Esophagus muscularis mucosa (tissue), 4 donors: ENCODE measurements at regions not wholly inside any gene's neighbourhood (a gene's known extent, or its start where the extent isn't known, plus 50 kb on each side); places are given as distances from the start of the nearest gene placed in this dataset.
A peak's percentile ranks its signal among the peaks of the same experiment; 100 is the strongest.

Experiments
- DNase-seq: peaks from one replicate; pipeline ENCODE4 v3.0.0-alpha.2; 2017; ENCODE audit errors: extremely low spot score
- H3K27ac ChIP-seq, 4 donors: fragments of 200-600 bp; sonication (generic); replicated peaks in 1 of 4; 1 replicate in 3 of 4; 2 replicates in 1 of 4; pipeline ENCODE4 v1.5.1; 2016 to 2019; ENCODE audit warnings: mild to moderate bottlenecking in 1 of 4
- H3K27me3 ChIP-seq, 4 donors: fragments of 200-600 bp; sonication (generic); one replicate each; pipeline versions ENCODE4 v1.5.1 to v1.6.0; 2016 to 2019
- H3K36me3 ChIP-seq, 4 donors: fragments of 200-600 bp; sonication (generic); one replicate each; pipeline ENCODE4 v1.5.1; 2016 to 2019
- H3K4me1 ChIP-seq, 4 donors: fragments of 200-600 bp; sonication (generic); one replicate each; pipeline ENCODE4 v1.5.1; 2016 to 2019
- H3K4me3 ChIP-seq, 4 donors: fragments of 200-600 bp; sonication (generic); 1 replicate in 2 of 4; 2 replicates in 2 of 4; pipeline ENCODE4 v1.5.1; 2016 to 2019; ENCODE audit warnings: mild to moderate bottlenecking in 4 of 4, moderate library complexity in 1 of 4
- H3K9me3 ChIP-seq, 4 donors: fragments of 200-600 bp; sonication (generic); 1 replicate in 3 of 4; 2 replicates in 1 of 4; pipeline ENCODE4 v1.5.1; 2016 to 2019
- EP300 ChIP-seq: sonication (generic); formaldehyde crosslinking; IDR thresholded peaks from one replicate; pipeline ENCODE4 v1.6.1; 2017; ENCODE audit warnings: antibody characterized with exemption
- POLR2A ChIP-seq: fragments of 450-650 bp; IDR thresholded peaks from one replicate; pipeline ENCODE4 v1.6.1; 2017; ENCODE audit warnings: antibody characterized with exemption, moderate library complexity, mild to moderate bottlenecking, low read depth
- POLR2AphosphoS5 ChIP-seq, 2 donors: sonication (generic); formaldehyde crosslinking; IDR thresholded peaks; one replicate each; pipeline ENCODE4 v1.6.1; 2017; ENCODE audit warnings: antibody characterized with exemption in 2 of 2
- WGBS: methylation state at CpG from one replicate; pipeline ENCODE4 v1.1.5; 2018; 5-methylcytosine and 5-hydroxymethylcytosine counted together
- intact Hi-C: fragments of 100-400 bp; cut with DNase I; formaldehyde crosslinking; loops from one replicate; pipeline ENCODE4 v1.15.1; 2023
- TF ChIP-seq, protein P1 (sequence below), 3 experiments: fragments of 200-600 bp in 2 of 3; fragments of 450-650 bp in 1 of 3; sonication (generic) in 2 of 3; IDR thresholded peaks; one replicate each; pipeline ENCODE4 v1.5.1; 2017 to 2019; ENCODE audit warnings: antibody characterized with exemption in 3 of 3, mild to moderate bottlenecking in 2 of 3, moderate library complexity in 1 of 3

DNA sequence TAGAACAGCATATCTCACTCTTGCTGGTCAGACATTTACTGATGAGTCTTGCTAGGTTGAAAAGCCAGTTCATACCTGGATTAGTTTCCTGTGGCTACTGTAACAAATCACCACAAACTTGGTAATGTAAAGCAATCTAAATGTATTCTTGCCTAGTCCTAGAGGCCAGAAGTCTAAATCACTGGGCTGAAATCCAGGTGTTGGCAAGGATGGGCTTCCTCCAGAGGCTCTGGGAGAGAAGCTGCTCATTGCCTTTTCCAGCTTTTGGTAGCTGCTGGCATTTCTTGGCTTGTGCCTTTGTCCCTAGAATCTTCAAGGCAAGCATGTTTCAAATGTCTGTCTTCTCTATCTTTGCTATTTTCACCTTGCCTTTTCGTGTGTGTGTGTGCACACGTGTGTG, 62.3 kb upstream of the MAP4K3 start:
- no peak overlapping the region for H3K4me3 ChIP-seq
- no peaks in the 10 kb centered on the region for H3K36me3 ChIP-seq
- H3K9me3 ChIP-seq, result no peaks in the 10 kb centered on the region
- H3K27me3 ChIP-seq, result no peaks in the 10 kb centered on the region
- intact Hi-C loops, result loop anchor here (5.0 kb wide), 1 partner anchor 62 kb away; the partner anchor contains the start of gene MAP4K3
- TF ChIP-seq POLR2A, result no peak
- no peak for TF ChIP-seq EP300
- peaks cover 36 to 45% (median 45%) of the 10 kb centered on the region in 4 donors for H3K4me1 ChIP-seq
- no peak overlapping the region for H3K27ac ChIP-seq
- WGBS, result 93% methylated on average over 2 of the region's 2 CpGs
- no peak for DNase-seq

GRCh38 chr2:39501412-39501811, 64.3 kb upstream of the MAP4K3 start:
- H3K27me3 ChIP-seq, result no peaks in the 10 kb centered on the region
- no peak overlapping the region for H3K27ac ChIP-seq
- TF ChIP-seq POLR2AphosphoS5 (IDR thresholded peaks at IDR 0.05) (no peak), POLR2A (no peak), EP300 (no peak)
- TF ChIP-seq, protein P1, sequence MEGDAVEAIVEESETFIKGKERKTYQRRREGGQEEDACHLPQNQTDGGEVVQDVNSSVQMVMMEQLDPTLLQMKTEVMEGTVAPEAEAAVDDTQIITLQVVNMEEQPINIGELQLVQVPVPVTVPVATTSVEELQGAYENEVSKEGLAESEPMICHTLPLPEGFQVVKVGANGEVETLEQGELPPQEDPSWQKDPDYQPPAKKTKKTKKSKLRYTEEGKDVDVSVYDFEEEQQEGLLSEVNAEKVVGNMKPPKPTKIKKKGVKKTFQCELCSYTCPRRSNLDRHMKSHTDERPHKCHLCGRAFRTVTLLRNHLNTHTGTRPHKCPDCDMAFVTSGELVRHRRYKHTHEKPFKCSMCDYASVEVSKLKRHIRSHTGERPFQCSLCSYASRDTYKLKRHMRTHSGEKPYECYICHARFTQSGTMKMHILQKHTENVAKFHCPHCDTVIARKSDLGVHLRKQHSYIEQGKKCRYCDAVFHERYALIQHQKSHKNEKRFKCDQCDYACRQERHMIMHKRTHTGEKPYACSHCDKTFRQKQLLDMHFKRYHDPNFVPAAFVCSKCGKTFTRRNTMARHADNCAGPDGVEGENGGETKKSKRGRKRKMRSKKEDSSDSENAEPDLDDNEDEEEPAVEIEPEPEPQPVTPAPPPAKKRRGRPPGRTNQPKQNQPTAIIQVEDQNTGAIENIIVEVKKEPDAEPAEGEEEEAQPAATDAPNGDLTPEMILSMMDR (IDR thresholded peaks at IDR 0.05), result no peak
- no peaks in the 10 kb centered on the region for H3K9me3 ChIP-seq
- intact Hi-C loops, result no loop called here
- DNase-seq, result no peak
- peaks cover 41 to 52% (median 49%) of the 10 kb centered on the region in 4 donors for H3K4me1 ChIP-seq
- no peak overlapping the region for H3K4me3 ChIP-seq
- H3K36me3 ChIP-seq, result no peaks in the 10 kb centered on the region
- WGBS, result 100% methylated on average over 1 of the region's 1 CpG

DNA sequence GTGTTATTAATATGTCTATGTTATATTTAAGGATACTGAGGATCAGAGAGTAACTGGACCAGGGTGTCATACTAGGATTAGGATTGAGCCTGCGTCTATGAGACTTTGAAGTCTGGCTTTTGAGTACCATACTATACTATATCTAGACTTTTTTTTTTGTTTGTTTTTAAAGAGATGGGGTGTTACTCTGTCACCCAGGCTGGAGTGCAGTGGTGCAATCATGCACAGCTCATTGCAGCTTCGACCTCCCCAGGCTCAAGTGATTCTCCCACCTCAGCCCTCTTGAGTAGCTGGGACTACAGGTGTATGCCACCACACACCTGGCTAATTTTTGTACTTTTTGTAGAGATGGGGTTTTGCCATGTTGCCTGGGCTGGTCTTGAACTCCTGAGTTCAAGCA, 66.2 kb upstream of the MAP4K3 start:
- Histone ChIP-seq H3K9me3 (no peaks in the 10 kb centered on the region), H3K27me3 (no peaks in the 10 kb centered on the region), H3K36me3 (no peaks in the 10 kb centered on the region), H3K27ac (no peak overlapping the region), H3K4me3 (no peak overlapping the region), H3K4me1 (peaks cover 50 to 68% (median 54%) of the 10 kb centered on the region in 4 donors)
- TF ChIP-seq POLR2A (no peak), POLR2AphosphoS5 (IDR thresholded peaks at IDR 0.05) (no peak), EP300 (no peak)
- TF ChIP-seq, protein P1 (IDR thresholded peaks at IDR 0.05), result no peak
- no peak for DNase-seq
- intact Hi-C loops, result no loop called here
- WGBS, result 88% methylated on average over 2 of the region's 2 CpGs

DNA sequence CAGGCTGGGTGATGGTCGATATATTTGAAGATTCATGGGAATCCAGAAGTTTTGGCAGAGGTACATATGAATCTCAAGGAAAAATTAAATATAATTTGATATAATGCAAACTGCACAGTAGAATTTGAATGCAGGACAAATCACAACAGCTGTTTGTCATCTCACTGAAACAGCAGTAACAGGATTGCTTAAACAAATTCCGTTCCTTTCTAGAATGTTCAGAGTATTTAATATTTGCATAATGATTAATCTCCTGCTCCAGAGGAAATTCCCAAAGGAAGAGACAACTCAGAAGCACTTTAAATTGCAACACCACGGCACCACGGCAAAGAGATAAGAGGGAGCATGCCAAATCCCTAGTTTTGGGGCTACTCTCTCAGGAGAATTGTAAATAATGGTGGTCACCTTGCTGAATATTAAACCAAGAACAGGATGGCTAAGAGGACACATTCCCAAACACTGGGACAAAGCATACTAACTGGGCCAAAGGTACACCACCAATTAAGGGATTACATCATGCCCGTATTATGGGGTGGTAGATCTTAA, 67.8 kb upstream of the MAP4K3 start:
- Histone ChIP-seq H3K36me3 (no peaks in the 10 kb centered on the region), H3K4me3 (peak overlapping the region; percentile 3 to 24 (median 18)), H3K4me1 (peaks cover 50 to 71% (median 58%) of the 10 kb centered on the region in 4 donors), H3K27ac (peak overlapping the region; percentile 64 to 77 (median 76)), H3K9me3 (no peaks in the 10 kb centered on the region), H3K27me3 (no peaks in the 10 kb centered on the region)
- TF ChIP-seq POLR2AphosphoS5 (IDR thresholded peaks at IDR 0.05) (peak; percentile 23 to 69), EP300 (no peak)
- DNase-seq, result no peak
- WGBS, result 20% methylated on average over 5 of the region's 5 CpGs
- intact Hi-C loops, result no loop called here

DNA sequence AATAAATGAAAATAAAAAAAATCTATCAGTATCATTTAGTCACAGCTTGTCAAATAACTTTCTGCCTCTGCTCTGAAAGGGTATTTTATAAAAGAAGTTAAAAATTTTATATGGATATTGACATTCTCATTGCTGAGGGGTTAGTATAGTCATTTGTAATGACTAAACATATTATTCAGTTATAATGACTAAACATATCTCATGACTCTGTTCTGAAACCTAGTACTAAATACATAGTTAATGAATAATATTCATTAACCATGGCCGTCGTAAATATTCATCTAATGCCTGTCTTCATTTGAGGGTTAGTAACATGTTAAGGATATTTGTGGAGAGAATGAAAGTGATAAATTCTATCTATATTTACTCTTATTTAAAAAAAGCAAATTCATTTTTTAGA, 69.1 kb upstream of the MAP4K3 start:
- Histone ChIP-seq H3K4me1 (peaks cover 43 to 71% (median 59%) of the 10 kb centered on the region in 4 donors), H3K9me3 (no peaks in the 10 kb centered on the region), H3K27me3 (no peaks in the 10 kb centered on the region), H3K4me3 (no peak overlapping the region), H3K36me3 (no peaks in the 10 kb centered on the region), H3K27ac (peak overlapping the region in 1 of 4 donors; percentile 75)
- 89% methylated on average over 2 of the region's 2 CpGs for WGBS
- TF ChIP-seq, protein P1 (IDR thresholded peaks at IDR 0.05), result no peak
- TF ChIP-seq POLR2AphosphoS5 (IDR thresholded peaks at IDR 0.05) (no peak), POLR2A (no peak), EP300 (no peak)
- intact Hi-C loops, result no loop called here
- DNase-seq, result no peak

DNA sequence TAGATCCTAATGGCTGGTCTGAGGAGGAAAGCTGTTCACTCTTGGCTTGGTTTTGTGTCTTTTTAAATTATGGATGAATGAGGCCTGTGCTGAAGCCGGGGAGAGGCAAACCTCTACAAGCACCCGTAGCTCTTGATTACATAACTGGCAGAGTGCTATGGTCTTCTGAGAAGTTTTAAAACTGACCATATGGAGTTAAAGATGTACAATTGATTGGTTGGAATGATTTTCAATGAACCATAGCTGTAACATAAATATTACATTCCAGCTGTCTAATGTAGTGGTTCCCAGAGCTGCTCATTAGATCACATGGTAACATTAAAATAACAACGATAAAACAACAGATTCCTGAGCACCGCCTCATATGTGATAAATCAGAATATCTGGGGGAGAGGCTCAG, 71.1 kb upstream of the MAP4K3 start:
- WGBS, result 68% methylated on average over 4 of the region's 4 CpGs
- intact Hi-C loops, result no loop called here
- peaks cover 63 to 89% (median 78%) of the 10 kb centered on the region in 4 donors for H3K4me1 ChIP-seq
- no peaks in the 10 kb centered on the region for H3K36me3 ChIP-seq
- H3K27me3 ChIP-seq, result no peaks in the 10 kb centered on the region
- no peak for DNase-seq
- TF ChIP-seq POLR2AphosphoS5 (IDR thresholded peaks at IDR 0.05) (no peak), EP300 (no peak), POLR2A (no peak)
- TF ChIP-seq, protein P1 (IDR thresholded peaks at IDR 0.05), result no peak
- no peak overlapping the region for H3K4me3 ChIP-seq
- no peaks in the 10 kb centered on the region for H3K9me3 ChIP-seq
- H3K27ac ChIP-seq, result no peak overlapping the region
